ENCODE measurements at regions not wholly inside any gene's neighbourhood (a gene's known extent, or its start where the extent isn't known, plus 50 kb on each side); places are given as distances from the start of the nearest gene placed in this dataset.

- no CpG with 5 or more reads among the region's 2 CpGs for WGBS, 2 donors (ENCODE audit: extremely low coverage in 2 of 2, insufficient read length in 2 of 2, insufficient replicate concordance in 1 of 2)
- no peaks in the 10 kb centered on the region for H3K9me3 ChIP-seq (replicated peaks in 1 of 2; ENCODE audit: control insufficient read depth in 2 of 2, insufficient read depth in 1 of 2, low read depth in 1 of 2, low read length in 2 of 2)
- no peak overlapping the region for H2BK15ac ChIP-seq (ENCODE audit: low read length)
- no peak overlapping the region for H3K4me2 ChIP-seq (ENCODE audit: insufficient read depth, low read length, poor library complexity, severe bottlenecking)
- no peak overlapping the region for H3K4me3 ChIP-seq (ENCODE audit: low read length in 2 of 2)
- no peaks in the 10 kb centered on the region for H3K36me3 ChIP-seq (replicated peaks in 1 of 2; ENCODE audit: control insufficient read depth in 2 of 2, insufficient read depth in 2 of 2, low read length in 2 of 2)
- no peaks in the 10 kb centered on the region for H3K27me3 ChIP-seq (ENCODE audit: control insufficient read depth in 3 of 3, insufficient read depth in 3 of 3, low read depth in 1 of 3, low read length in 3 of 3)
- no peak for DNase-seq (ENCODE audit: low spot score)
- H2BK5ac ChIP-seq (ENCODE audit: low read length), result no peak overlapping the region
- H3K9ac ChIP-seq (ENCODE audit: low read depth, low read length, poor library complexity), result no peak overlapping the region
- no peak overlapping the region for H2AFZ ChIP-seq (ENCODE audit: low read length)
- H3K4me1 ChIP-seq (ENCODE audit: control insufficient read depth in 2 of 2, insufficient read depth in 1 of 2, low read depth in 1 of 2, low read length in 2 of 2), result peaks cover 0 to 8% of the 10 kb centered on the region in 2 donors
- no peak overlapping the region for H4K91ac ChIP-seq (ENCODE audit: low read depth, low read length, poor library complexity)
- H3K27ac ChIP-seq (replicated peaks; ENCODE audit: low read length), result no peak overlapping the region
- H3K18ac ChIP-seq (ENCODE audit: low read length), result no peak overlapping the region
- H3K4ac ChIP-seq (ENCODE audit: low read length), result no peak overlapping the region
- no peak overlapping the region for H2BK120ac ChIP-seq (ENCODE audit: low read depth, low read length)
- no peak overlapping the region for H3K14ac ChIP-seq (ENCODE audit: low read length)
- no peak overlapping the region for H2AK5ac ChIP-seq (ENCODE audit: low read depth, low read length)
- no peak overlapping the region for H3K23ac ChIP-seq (ENCODE audit: low read depth, low read length, poor library complexity)
- no peak overlapping the region for H2BK12ac ChIP-seq (ENCODE audit: low read length)
- no peaks in the 10 kb centered on the region for H3K79me1 ChIP-seq (ENCODE audit: low read depth, low read length)
- no peak overlapping the region for H4K8ac ChIP-seq (ENCODE audit: low read depth, low read length)
Measured at GRCh38 chr16:80367037-80367658, 173.6 kb upstream of the DYNLRB2 start.

GRCh38 chr16:80366023-80366422, 174.8 kb upstream of the DYNLRB2 start:
- H2BK12ac ChIP-seq (ENCODE audit: low read length), result no peak overlapping the region
- DNase-seq (ENCODE audit: low spot score), result no peak
- H3K4me1 ChIP-seq (ENCODE audit: control insufficient read depth in 2 of 2, insufficient read depth in 1 of 2, low read depth in 1 of 2, low read length in 2 of 2), result peaks cover 0 to 5% of the 10 kb centered on the region in 2 donors
- H3K9me3 ChIP-seq (replicated peaks in 1 of 2; ENCODE audit: control insufficient read depth in 2 of 2, insufficient read depth in 1 of 2, low read depth in 1 of 2, low read length in 2 of 2), result no peaks in the 10 kb centered on the region
- no peak overlapping the region for H3K23ac ChIP-seq (ENCODE audit: low read depth, low read length, poor library complexity)
- no peak overlapping the region for H2BK120ac ChIP-seq (ENCODE audit: low read depth, low read length)
- no peak overlapping the region for H3K18ac ChIP-seq (ENCODE audit: low read length)
- H3K4me3 ChIP-seq (ENCODE audit: low read length in 2 of 2), result no peak overlapping the region
- H3K4ac ChIP-seq (ENCODE audit: low read length), result no peak overlapping the region
- no peak overlapping the region for H3K27ac ChIP-seq (replicated peaks; ENCODE audit: low read length)
- no peaks in the 10 kb centered on the region for H3K27me3 ChIP-seq (ENCODE audit: control insufficient read depth in 3 of 3, insufficient read depth in 3 of 3, low read depth in 1 of 3, low read length in 3 of 3)
- no peak overlapping the region for H2BK5ac ChIP-seq (ENCODE audit: low read length)
- H4K8ac ChIP-seq (ENCODE audit: low read depth, low read length), result no peak overlapping the region
- H2BK15ac ChIP-seq (ENCODE audit: low read length), result no peak overlapping the region
- H4K91ac ChIP-seq (ENCODE audit: low read depth, low read length, poor library complexity), result no peak overlapping the region
- H3K4me2 ChIP-seq (ENCODE audit: insufficient read depth, low read length, poor library complexity, severe bottlenecking), result no peak overlapping the region
- H3K9ac ChIP-seq (ENCODE audit: low read depth, low read length, poor library complexity), result no peak overlapping the region
- no peaks in the 10 kb centered on the region for H3K36me3 ChIP-seq (replicated peaks in 1 of 2; ENCODE audit: control insufficient read depth in 2 of 2, insufficient read depth in 2 of 2, low read length in 2 of 2)
- no peak overlapping the region for H2AFZ ChIP-seq (ENCODE audit: low read length)
- H2AK5ac ChIP-seq (ENCODE audit: low read depth, low read length), result no peak overlapping the region
- no peaks in the 10 kb centered on the region for H3K79me1 ChIP-seq (ENCODE audit: low read depth, low read length)
- no CpG with 5 or more reads among the region's 10 CpGs for WGBS, 2 donors (ENCODE audit: extremely low coverage in 2 of 2, insufficient read length in 2 of 2, insufficient replicate concordance in 1 of 2)
- H3K14ac ChIP-seq (ENCODE audit: low read length), result no peak overlapping the region

DNA sequence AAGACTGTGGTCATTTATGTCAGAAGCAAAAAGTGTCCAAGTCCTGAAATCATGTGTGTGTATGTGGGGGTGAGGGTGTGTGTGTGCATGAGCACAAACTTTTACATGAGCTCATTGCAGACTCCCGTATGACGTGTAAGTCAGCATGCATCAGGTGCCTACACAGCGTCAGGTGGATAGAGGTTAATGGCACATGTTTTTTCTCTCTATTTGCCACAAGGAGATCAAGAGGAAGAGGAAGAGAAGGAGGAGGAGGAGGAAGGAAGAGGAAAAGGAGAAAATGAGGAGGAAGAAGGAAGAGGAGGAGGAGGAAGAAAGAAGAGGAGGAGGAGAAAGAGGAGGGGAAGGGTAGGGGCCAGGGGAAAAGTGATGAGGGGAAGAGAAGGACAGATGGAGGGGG, 178.0 kb upstream of the DYNLRB2 start:
- Histone ChIP-seq H2BK120ac (ENCODE audit: low read depth, low read length) (no peak overlapping the region), H2BK5ac (ENCODE audit: low read length) (no peak overlapping the region), H3K27ac (replicated peaks; ENCODE audit: low read length) (no peak overlapping the region), H3K36me3 (replicated peaks in 1 of 2; ENCODE audit: control insufficient read depth in 2 of 2, insufficient read depth in 2 of 2, low read length in 2 of 2) (no peaks in the 10 kb centered on the region), H3K14ac (ENCODE audit: low read length) (no peak overlapping the region), H2BK12ac (ENCODE audit: low read length) (no peak overlapping the region), H3K23ac (ENCODE audit: low read depth, low read length, poor library complexity) (no peak overlapping the region), H3K79me1 (ENCODE audit: low read depth, low read length) (no peaks in the 10 kb centered on the region), H3K4me1 (ENCODE audit: control insufficient read depth in 2 of 2, insufficient read depth in 1 of 2, low read depth in 1 of 2, low read length in 2 of 2) (peaks cover 0 to 5% of the 10 kb centered on the region in 2 donors), H3K4me3 (ENCODE audit: low read length in 2 of 2) (no peak overlapping the region), H3K4me2 (ENCODE audit: insufficient read depth, low read length, poor library complexity, severe bottlenecking) (no peak overlapping the region), H4K8ac (ENCODE audit: low read depth, low read length) (no peak overlapping the region), H2AFZ (ENCODE audit: low read length) (no peak overlapping the region), H3K9me3 (replicated peaks in 1 of 2; ENCODE audit: control insufficient read depth in 2 of 2, insufficient read depth in 1 of 2, low read depth in 1 of 2, low read length in 2 of 2) (no peaks in the 10 kb centered on the region), H3K9ac (ENCODE audit: low read depth, low read length, poor library complexity) (no peak overlapping the region), H4K91ac (ENCODE audit: low read depth, low read length, poor library complexity) (no peak overlapping the region), H3K4ac (ENCODE audit: low read length) (no peak overlapping the region), H3K27me3 (ENCODE audit: control insufficient read depth in 3 of 3, insufficient read depth in 3 of 3, low read depth in 1 of 3, low read length in 3 of 3) (no peaks in the 10 kb centered on the region), H2BK15ac (ENCODE audit: low read length) (no peak overlapping the region), H3K18ac (ENCODE audit: low read length) (no peak overlapping the region), H2AK5ac (ENCODE audit: low read depth, low read length) (no peak overlapping the region)
- no peak for DNase-seq (ENCODE audit: low spot score)
- WGBS, 2 donors (ENCODE audit: extremely low coverage in 2 of 2, insufficient read length in 2 of 2, insufficient replicate concordance in 1 of 2), result no CpG with 5 or more reads among the region's 3 CpGs

DNA sequence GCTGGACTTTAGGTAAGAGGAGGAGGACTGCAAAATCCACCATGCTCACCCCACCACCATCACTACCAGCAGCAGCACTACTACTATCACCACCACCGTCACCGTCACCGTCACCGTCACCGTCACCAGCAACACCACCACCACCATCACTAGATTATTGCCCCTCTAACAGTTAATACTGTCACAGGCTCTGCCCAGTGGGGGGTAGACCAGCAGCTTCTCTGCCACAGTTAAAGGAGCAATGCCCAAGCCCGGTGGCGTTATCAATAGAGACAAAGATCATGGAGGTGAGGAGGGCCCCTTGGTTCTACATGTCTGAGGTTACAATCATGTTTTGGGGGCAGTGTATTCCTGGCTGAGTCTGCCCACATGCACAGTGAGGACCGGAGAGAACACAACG, 184.4 kb upstream of the DYNLRB2 start:
- Histone ChIP-seq H3K36me3 (replicated peaks in 1 of 2; ENCODE audit: control insufficient read depth in 2 of 2, insufficient read depth in 2 of 2, low read length in 2 of 2) (no peaks in the 10 kb centered on the region), H3K27ac (replicated peaks; ENCODE audit: low read length) (no peak overlapping the region), H2AK5ac (ENCODE audit: low read depth, low read length) (no peak overlapping the region), H3K4me3 (ENCODE audit: low read length in 2 of 2) (no peak overlapping the region), H4K91ac (ENCODE audit: low read depth, low read length, poor library complexity) (no peak overlapping the region), H3K23ac (ENCODE audit: low read depth, low read length, poor library complexity) (no peak overlapping the region), H3K18ac (ENCODE audit: low read length) (peak overlapping the region; percentile 63), H4K8ac (ENCODE audit: low read depth, low read length) (no peak overlapping the region), H3K9ac (ENCODE audit: low read depth, low read length, poor library complexity) (no peak overlapping the region), H3K4me1 (ENCODE audit: control insufficient read depth in 2 of 2, insufficient read depth in 1 of 2, low read depth in 1 of 2, low read length in 2 of 2) (no peaks in the 10 kb centered on the region), H2BK12ac (ENCODE audit: low read length) (peak overlapping the region; percentile 82), H2BK120ac (ENCODE audit: low read depth, low read length) (no peak overlapping the region), H2BK5ac (ENCODE audit: low read length) (no peak overlapping the region), H3K14ac (ENCODE audit: low read length) (no peak overlapping the region), H2AFZ (ENCODE audit: low read length) (no peak overlapping the region), H3K4ac (ENCODE audit: low read length) (no peak overlapping the region), H3K27me3 (ENCODE audit: control insufficient read depth in 3 of 3, insufficient read depth in 3 of 3, low read depth in 1 of 3, low read length in 3 of 3) (no peaks in the 10 kb centered on the region), H3K9me3 (replicated peaks in 1 of 2; ENCODE audit: control insufficient read depth in 2 of 2, insufficient read depth in 1 of 2, low read depth in 1 of 2, low read length in 2 of 2) (peaks cover 0 to 3% of the 10 kb centered on the region in 2 donors), H3K4me2 (ENCODE audit: insufficient read depth, low read length, poor library complexity, severe bottlenecking) (no peak overlapping the region), H3K79me1 (ENCODE audit: low read depth, low read length) (peaks cover 2% of the 10 kb centered on the region), H2BK15ac (ENCODE audit: low read length) (peak overlapping the region; percentile 21)
- WGBS, 2 donors (ENCODE audit: extremely low coverage in 2 of 2, insufficient read length in 2 of 2, insufficient replicate concordance in 1 of 2), result no CpG with 5 or more reads among the region's 9 CpGs
- no peak for DNase-seq (ENCODE audit: low spot score)

All from neuronal stem cell (in vitro differentiated cells).